ENCODE measurements at regions not wholly inside any gene's neighbourhood (a gene's known extent, or its start where the extent isn't known, plus 50 kb on each side); places are given as distances from the start of the nearest gene placed in this dataset.

GRCh38 chr9:81395676-81396054 is 293.7 kb downstream of the TLE1 start:
- FAIRE-seq = no peak

DNA sequence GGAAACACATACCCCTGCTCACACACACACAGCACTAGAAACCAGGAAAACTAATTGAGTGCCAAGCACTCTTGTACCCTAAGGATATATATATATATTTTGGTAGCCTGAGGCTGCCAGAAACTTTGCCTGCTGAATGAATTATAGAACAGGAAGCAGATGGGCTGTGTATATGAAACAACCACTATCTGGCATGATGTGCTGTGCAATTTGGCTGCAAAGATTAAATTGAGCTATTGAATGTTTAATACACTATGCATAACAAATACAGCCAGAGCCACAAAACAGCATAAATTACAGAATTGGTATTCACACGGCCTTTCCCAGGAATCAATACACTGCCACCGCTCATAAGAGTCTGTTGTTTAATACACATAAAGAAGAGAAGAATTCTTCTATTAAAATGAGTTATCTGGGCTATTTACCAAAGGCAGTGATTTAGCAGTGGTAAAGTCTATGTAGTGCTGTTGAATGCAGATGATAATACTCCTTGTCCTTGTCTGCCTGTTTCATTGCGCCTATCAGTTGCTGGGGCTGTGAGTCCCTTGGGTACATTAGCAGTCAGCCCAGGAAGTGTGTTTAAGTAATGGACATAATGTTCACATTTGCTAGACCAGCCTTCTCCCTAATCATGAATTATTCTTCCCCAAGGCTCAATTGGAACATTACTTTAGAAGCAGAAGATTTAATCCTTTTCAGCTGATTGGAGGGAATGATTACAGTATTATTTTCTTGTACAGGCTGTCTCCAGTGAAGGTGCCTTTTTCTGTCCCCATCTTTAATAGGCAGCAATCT is 294.3 kb downstream of the TLE1 start:
- FAIRE-seq (no peak), DNase-seq (ENCODE audit: low spot score in 2 of 2) (no peak)

More at GRCh38 chr9:81395676-81396054, 293.7 kb downstream of the TLE1 start:
- no peak for DNase-seq (ENCODE audit: low spot score in 2 of 2)

DNA sequence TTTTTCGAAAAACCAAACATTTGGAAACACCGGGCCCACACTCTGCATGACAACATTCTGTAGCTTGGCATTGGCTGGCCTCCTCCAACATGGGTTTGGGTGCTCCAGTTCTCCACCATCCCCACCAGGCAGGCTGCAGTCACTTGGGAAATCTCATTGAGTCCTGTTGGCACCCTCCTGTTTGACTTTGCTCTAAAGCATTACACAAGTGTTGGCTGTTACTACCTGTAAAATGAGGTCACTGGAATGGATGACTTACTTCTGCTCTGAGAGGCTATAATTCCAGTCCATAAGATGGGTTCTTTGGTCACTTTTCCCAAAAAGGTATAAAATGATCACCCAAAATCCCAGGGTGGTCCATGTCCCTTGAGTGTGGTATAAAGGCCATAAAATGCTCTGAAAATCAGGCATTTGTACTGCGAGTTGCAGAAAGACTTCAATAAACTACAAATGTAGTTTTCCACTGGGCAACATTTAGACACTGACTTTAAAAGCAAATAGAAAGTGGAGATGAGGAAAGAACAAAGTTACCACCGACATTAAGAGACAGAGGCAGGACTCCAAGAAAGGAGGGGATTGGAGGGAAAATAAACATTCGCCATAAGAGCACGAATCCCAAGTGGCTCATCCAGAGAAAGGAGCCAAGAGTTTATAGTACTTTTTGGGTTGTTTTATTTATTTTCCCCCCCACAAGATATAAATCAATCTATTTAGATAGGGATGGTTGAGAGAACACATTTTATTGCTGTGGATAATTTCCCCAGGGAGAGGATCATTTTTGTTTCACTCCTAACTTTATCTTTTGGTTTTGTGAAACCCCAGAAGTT is 295.1 kb downstream of the TLE1 start:
- FAIRE-seq = no peak
- DNase-seq (ENCODE audit: low spot score in 2 of 2) = no peak

- DNase-seq (ENCODE audit: low spot score in 2 of 2) (no peak), FAIRE-seq (no peak)
Observed at GRCh38 chr9:81391457-81391825, 297.9 kb downstream of the TLE1 start.

GRCh38 chr9:81390792-81391456 is 298.4 kb downstream of the TLE1 start:
- FAIRE-seq = no peak
- DNase-seq (ENCODE audit: low spot score in 2 of 2) = no peak

DNA sequence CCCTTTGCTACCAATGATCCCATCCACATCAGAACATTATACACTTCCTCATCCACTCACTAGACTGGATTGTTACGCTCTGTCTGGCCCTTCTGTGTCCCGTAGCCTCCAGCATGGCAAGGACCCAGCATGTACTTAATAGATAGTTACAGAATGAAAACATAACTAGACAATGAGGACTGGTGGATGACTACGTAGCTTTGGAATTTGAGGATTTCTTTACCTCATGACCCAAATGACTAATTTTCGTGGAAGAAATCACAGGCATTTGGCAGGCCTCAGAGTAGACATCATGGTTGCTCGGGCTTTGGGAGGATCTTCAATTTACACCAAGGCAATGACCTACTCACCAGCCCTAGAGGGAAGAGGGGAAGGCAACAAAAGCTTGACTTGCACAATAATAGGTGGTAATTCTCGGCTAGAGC is 299.8 kb downstream of the TLE1 start:
- no peak for FAIRE-seq
- DNase-seq (ENCODE audit: low spot score in 2 of 2) = no peak

DNA sequence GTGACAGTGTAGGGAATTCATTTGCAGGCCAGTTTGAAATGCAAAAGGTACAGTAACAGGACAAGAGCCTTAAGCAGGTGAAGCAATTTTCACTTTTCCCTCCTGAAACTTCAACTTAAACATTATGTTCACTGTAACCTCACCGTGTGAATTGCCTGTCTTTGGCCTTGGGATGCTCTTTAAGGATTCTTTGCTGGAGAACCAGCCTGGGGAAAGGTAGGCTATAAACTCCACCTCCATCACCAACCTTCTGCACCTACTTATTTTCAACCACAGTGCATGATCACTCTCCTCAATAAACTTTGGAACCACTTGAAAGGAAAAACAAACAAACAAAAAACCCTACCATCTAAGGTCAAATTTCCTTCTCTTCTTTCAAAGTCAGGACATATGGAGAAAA is 300.5 kb downstream of the TLE1 start:
- FAIRE-seq (no peak), DNase-seq (ENCODE audit: low spot score in 2 of 2) (no peak)

- DNase-seq (ENCODE audit: low spot score in 2 of 2) (no peak), FAIRE-seq (no peak)
Observed at GRCh38 chr9:81387360-81388106, 301.8 kb downstream of the TLE1 start.

DNA sequence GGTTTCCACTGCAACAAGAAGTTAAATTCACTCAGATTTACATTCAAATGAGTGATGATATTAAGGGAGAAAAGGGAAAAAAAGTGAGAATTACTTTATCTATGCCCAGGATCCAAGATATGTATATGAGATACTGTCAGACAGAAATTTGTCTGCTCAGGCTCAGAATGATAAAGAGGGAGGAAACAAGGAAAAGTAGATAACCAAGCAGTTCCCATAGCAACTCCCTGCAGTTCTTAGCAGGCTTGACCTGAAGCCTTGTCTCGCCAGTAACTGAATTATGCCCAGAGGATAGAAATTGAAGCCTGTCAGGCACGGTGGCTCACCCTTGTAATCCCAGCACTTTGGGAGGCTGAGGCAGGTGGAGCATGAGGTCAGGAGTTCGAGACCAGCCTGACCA is 304.4 kb downstream of the TLE1 start:
- DNase-seq (ENCODE audit: low spot score in 2 of 2) = no peak
- no peak for FAIRE-seq

DNA sequence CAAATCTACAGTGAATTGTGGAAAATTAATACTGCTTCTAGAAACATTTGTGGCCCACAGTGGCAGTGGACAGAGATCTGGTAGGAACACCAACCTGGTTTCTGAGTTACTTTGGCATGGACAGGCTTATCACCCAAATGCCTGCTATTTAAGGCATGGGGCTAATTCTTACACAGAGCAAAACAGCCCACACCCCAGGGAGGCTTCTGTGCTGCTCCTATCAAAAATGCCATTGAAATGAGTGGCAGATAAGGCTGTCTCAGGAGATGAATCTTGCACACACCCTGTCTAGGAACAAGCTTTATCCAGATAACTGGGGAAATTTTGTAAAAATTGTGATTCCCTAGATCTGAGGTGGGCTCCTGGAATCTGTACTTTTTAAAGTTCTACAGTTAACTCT is 307.1 kb downstream of the TLE1 start:
- no peak for DNase-seq (ENCODE audit: low spot score in 2 of 2)
- FAIRE-seq = no peak

DNA sequence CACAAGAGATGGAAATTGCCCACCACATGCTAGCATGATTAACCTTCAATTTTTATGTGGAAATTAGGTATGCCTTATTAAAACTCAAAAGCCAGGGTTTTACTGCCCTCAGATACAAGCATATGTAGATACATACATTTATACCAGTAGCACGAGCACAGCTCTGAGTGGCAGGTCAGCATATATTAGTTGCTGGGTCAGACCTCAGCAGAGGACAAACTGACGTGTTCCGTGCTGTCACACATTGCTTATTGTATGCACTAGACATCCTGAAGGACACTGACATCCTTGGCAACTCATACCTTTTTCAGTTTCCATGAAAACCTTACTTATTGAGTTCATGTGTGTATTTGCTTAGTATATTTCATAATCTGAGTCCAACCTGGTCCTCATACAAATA is 307.7 kb downstream of the TLE1 start:
- no peak for DNase-seq (ENCODE audit: low spot score in 2 of 2)
- no peak for FAIRE-seq

- no peak for DNase-seq (ENCODE audit: low spot score in 2 of 2)
- no peak for FAIRE-seq
Observed at GRCh38 chr9:81380504-81381359, 308.6 kb downstream of the TLE1 start.

DNA sequence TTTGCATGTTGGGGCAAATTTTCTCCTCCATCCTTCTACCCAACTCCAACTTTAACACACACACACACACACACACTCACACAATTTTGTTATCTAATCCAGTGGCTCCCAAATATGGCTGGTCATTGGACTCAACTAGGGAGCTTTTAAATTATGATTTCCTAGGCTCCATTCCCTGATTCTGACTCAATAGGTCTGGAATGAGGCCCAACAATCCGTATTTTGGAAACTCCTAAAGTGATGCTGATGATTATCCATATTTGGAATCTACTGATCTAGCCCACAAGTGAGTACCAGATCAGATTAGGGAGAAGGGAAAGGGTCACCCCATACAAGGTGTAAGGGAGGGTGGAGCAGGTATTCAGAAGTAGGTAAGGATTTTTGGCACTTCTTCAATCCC is 309.7 kb downstream of the TLE1 start:
- no peak for FAIRE-seq
- DNase-seq (ENCODE audit: low spot score in 2 of 2) = no peak

GRCh38 chr9:81377921-81378320 is 311.4 kb downstream of the TLE1 start:
- FAIRE-seq (no peak), DNase-seq (ENCODE audit: low spot score in 2 of 2) (no peak)

GRCh38 chr9:81377320-81377719 is 312.0 kb downstream of the TLE1 start:
- no peak for FAIRE-seq
- DNase-seq (ENCODE audit: low spot score in 2 of 2) = no peak

- FAIRE-seq = no peak
- DNase-seq (ENCODE audit: low spot score in 2 of 2) = no peak
Observed at GRCh38 chr9:81375187-81376100, 313.9 kb downstream of the TLE1 start.

GRCh38 chr9:81374459-81375186 is 314.7 kb downstream of the TLE1 start:
- DNase-seq (ENCODE audit: low spot score in 2 of 2) = no peak
- FAIRE-seq = no peak

- DNase-seq (ENCODE audit: low spot score in 2 of 2) = no peak
- FAIRE-seq = no peak
Observed at GRCh38 chr9:81373294-81373693, 316.1 kb downstream of the TLE1 start.

Measured in frontal cortex (tissue), 3 donors.